Caco-2 (cell line): ENCODE measurements at regions not wholly inside any gene's neighbourhood (a gene's known extent, or its start where the extent isn't known, plus 50 kb on each side); places are given as distances from the start of the nearest gene placed in this dataset.

Source experiments
- BruUV-seq: library from RNA; stranded (reverse); fragments of 400-500 nt; replicated peaks from 2 replicates; lab custom pipeline; 2021; lab: Mats Ljungman, UMichigan
- CTCF ChIA-PET: fragments of 300-600 bp; sonication (Branson Sonifier 250); formaldehyde crosslinking; loops from one replicate; lab custom pipeline; 2022; ENCODE audit warnings: antibody characterized with exemption; lab: Charles Lee
- POLR2A ChIA-PET: fragments of 300-600 bp; sonication (Branson Sonifier 250); formaldehyde crosslinking; loops from one replicate; lab custom pipeline; 2022; ENCODE audit warnings: antibody characterized with exemption; lab: Charles Lee
- DNase-seq, 2 experiments: peaks; one replicate each; pipeline versions ENCODE4 v3.0.0 to v3.0.0-alpha.2; 2020 to 2022
- H3K27me3 ChIP-seq: replicated peaks from 2 replicates; pipeline ENCODE4 v1.6.0; 2011; ENCODE audit warnings: low read length; ENCODE audit not compliant: control insufficient read depth, insufficient read depth
- H3K36me3 ChIP-seq: 2 replicates; pipeline ENCODE4 v1.5.1; 2011; ENCODE audit warnings: low read length; ENCODE audit not compliant: control insufficient read depth, insufficient read depth
- H3K4me1 ChIP-seq: fragments of 250-450 bp; sonication (Bioruptor Pico); 2 replicates; pipeline ENCODE4 v1.5.1; 2020; ENCODE audit warnings: mild to moderate bottlenecking
- H3K4me3 ChIP-seq: 2 replicates; pipeline ENCODE4 v1.5.1; 2011; ENCODE audit warnings: low read depth, mild to moderate bottlenecking, control low read depth, low read length
- H3K9me3 ChIP-seq: fragments of 250-450 bp; sonication (Bioruptor Pico); 2 replicates; pipeline ENCODE4 v1.5.1; 2020; ENCODE audit warnings: mild to moderate bottlenecking, moderate library complexity
- H3K27ac Mint-ChIP-seq: one replicate; pipeline ENCODE4 v1.8.0; 2022; ENCODE audit warnings: mixed read lengths; ENCODE audit not compliant: unreplicated experiment
- H3K27me3 Mint-ChIP-seq: one replicate; pipeline ENCODE4 v1.8.0; 2022; ENCODE audit warnings: mixed read lengths; ENCODE audit not compliant: insufficient read depth, unreplicated experiment
- H3K36me3 Mint-ChIP-seq: one replicate; pipeline ENCODE4 v1.8.0; 2022; ENCODE audit warnings: mild to moderate bottlenecking, mixed read lengths; ENCODE audit not compliant: insufficient read depth, unreplicated experiment
- H3K4me1 Mint-ChIP-seq: one replicate; pipeline ENCODE4 v1.8.0; 2022; ENCODE audit warnings: low read depth, mixed read lengths; ENCODE audit not compliant: unreplicated experiment
- H3K4me3 Mint-ChIP-seq: one replicate; pipeline ENCODE4 v1.8.0; 2022; ENCODE audit warnings: mild to moderate bottlenecking, moderate library complexity, mixed read lengths; ENCODE audit not compliant: unreplicated experiment
- H3K9me3 Mint-ChIP-seq: one replicate; pipeline ENCODE4 v1.8.0; 2022; ENCODE audit warnings: mixed read lengths; ENCODE audit not compliant: unreplicated experiment
- intact Hi-C: fragments of 100-400 bp; cut with micrococcal nuclease; formaldehyde crosslinking; loops from one replicate; pipeline ENCODE4 v1.10.0; 2022; ENCODE audit not compliant: unreplicated experiment
- TF ChIP-seq, protein P1 (sequence below), 2 experiments: fragments of 200-600 bp in 1 of 2; IDR thresholded peaks; 1 replicate in 1 of 2; 2 replicates in 1 of 2; pipeline versions ENCODE4 v1.5.1 to v1.8.0; 2011 to 2022; ENCODE audit warnings: antibody characterized with exemption in 1 of 2, control low read depth in 1 of 2, inconsistent platforms in 1 of 2, low read depth in 1 of 2, low read length in 1 of 2, mild to moderate bottlenecking in 1 of 2, moderate library complexity in 1 of 2; ENCODE audit not compliant: insufficient read depth in 1 of 2, severe bottlenecking in 1 of 2, unreplicated experiment in 1 of 2

DNA sequence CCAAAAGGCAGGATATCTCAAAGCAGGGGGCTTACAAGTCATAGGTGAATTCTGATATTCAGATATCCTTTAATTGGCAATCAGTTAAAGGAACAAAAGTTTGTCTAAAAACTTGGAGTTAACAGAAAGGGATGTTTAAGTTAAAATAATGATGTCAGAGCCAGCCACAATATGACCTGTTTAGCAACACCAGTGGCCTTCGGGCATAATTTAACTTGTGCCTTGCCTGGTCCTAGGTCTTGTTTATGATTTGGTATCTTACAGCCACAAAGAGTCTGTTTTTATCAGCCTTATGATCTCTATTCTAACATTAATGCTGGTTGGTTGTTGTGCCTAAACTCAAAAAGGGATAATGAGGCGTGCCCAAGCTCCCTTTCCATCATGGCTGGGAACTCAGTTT, 252.9 kb downstream of the RNF152 start:
- H3K36me3 Mint-ChIP-seq = no peaks in the 10 kb centered on the region
- H3K27ac Mint-ChIP-seq = no peak overlapping the region
- peaks cover 7% of the 10 kb centered on the region for H3K4me1 Mint-ChIP-seq
- H3K27me3 Mint-ChIP-seq = no peaks in the 10 kb centered on the region
- no TSS peak for BruUV-seq
- ChIA-PET CTCF (no interaction called here), POLR2A (no interaction called here)
- intact Hi-C loops = no loop called here
- Histone ChIP-seq H3K9me3 (no peaks in the 10 kb centered on the region), H3K27me3 (no peaks in the 10 kb centered on the region), H3K36me3 (no peaks in the 10 kb centered on the region), H3K4me1 (no peaks in the 10 kb centered on the region; the same call in 1 of the 2 replicates), H3K4me3 (no peak overlapping the region)
- no peak overlapping the region for H3K4me3 Mint-ChIP-seq
- TF ChIP-seq, protein P1, sequence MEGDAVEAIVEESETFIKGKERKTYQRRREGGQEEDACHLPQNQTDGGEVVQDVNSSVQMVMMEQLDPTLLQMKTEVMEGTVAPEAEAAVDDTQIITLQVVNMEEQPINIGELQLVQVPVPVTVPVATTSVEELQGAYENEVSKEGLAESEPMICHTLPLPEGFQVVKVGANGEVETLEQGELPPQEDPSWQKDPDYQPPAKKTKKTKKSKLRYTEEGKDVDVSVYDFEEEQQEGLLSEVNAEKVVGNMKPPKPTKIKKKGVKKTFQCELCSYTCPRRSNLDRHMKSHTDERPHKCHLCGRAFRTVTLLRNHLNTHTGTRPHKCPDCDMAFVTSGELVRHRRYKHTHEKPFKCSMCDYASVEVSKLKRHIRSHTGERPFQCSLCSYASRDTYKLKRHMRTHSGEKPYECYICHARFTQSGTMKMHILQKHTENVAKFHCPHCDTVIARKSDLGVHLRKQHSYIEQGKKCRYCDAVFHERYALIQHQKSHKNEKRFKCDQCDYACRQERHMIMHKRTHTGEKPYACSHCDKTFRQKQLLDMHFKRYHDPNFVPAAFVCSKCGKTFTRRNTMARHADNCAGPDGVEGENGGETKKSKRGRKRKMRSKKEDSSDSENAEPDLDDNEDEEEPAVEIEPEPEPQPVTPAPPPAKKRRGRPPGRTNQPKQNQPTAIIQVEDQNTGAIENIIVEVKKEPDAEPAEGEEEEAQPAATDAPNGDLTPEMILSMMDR (IDR thresholded peaks at IDR 0.05; ENCODE audit: insufficient read depth in 1 of 2, low read depth in 1 of 2, low read length in 1 of 2, severe bottlenecking in 1 of 2, unreplicated experiment in 1 of 2) = no peak
- DNase-seq = no peak
- no peaks in the 10 kb centered on the region for H3K9me3 Mint-ChIP-seq

DNA sequence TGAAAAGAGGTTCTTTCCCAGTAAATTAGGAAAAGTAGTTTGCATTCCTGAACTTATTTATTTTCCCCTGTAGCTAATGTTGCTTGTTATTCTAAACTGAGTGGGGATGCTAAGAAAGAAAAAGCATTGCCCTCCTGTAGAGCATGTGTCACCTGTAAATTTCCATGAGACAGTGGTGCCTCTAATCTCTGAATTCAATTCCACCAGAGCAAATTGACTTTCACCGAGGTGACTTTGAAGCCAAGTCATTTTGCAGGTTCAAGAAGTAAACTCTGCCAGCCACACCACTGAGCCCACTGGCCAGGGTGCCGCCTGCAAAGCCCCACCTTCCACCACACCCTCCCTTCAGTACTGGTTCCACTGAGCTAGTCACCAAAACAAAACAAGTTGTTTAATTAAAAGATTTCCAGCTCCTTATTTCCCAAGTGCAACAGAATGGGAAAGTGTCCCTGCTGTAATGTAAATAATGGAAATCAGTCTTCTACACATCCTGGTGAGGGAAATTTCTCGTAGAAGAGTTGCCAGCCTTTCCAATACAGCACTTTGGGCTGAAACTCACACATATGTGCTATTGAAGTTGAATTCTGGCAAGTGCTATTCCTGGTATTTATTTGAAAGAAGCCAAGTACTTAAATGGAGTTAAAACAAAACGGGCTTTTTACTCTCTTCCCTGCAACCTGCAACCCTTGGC, 254.8 kb downstream of the RNF152 start:
- BruUV-seq = no TSS peak
- H3K4me3 Mint-ChIP-seq = no peak overlapping the region
- no peak overlapping the region for H3K27ac Mint-ChIP-seq
- H3K9me3 Mint-ChIP-seq = no peaks in the 10 kb centered on the region
- no peaks in the 10 kb centered on the region for H3K27me3 ChIP-seq
- H3K4me1 ChIP-seq = no peaks in the 10 kb centered on the region; the same call in 1 of the 2 replicates
- H3K4me3 ChIP-seq = no peak overlapping the region
- ChIA-PET POLR2A (no interaction called here), CTCF (no interaction called here)
- no peaks in the 10 kb centered on the region for H3K36me3 Mint-ChIP-seq
- no peaks in the 10 kb centered on the region for H3K36me3 ChIP-seq
- DNase-seq = no peak
- intact Hi-C loops = no loop called here
- H3K9me3 ChIP-seq = no peaks in the 10 kb centered on the region
- H3K27me3 Mint-ChIP-seq = no peaks in the 10 kb centered on the region
- TF ChIP-seq, protein P1 (IDR thresholded peaks at IDR 0.05; ENCODE audit: insufficient read depth in 1 of 2, low read depth in 1 of 2, low read length in 1 of 2, severe bottlenecking in 1 of 2, unreplicated experiment in 1 of 2) = no peak
- H3K4me1 Mint-ChIP-seq = peaks cover 7% of the 10 kb centered on the region

DNA sequence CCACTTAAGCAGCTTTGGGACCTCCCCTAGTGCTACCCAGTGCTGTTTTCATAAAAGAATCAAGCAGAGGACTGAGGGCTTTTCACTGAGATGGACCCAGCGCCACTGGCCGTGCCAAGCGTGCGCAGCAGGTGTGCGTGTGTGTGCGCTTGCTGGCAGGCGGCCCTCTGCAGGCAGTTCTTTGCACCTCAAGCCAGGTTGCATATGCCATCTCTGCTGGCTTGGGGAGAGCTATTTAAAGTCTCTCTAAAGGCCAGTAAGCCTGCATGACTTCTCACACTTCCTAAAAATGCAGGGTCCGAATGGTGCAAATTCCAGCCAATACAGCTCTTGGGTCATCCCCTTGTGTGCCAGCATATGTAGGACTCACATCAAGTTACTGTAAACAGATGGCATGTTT, 255.5 kb downstream of the RNF152 start:
- H3K27ac Mint-ChIP-seq = no peak overlapping the region
- no peak for DNase-seq
- intact Hi-C loops = no loop called here
- POLR2A ChIA-PET = no interaction called here
- CTCF ChIA-PET = no interaction called here
- H3K4me3 ChIP-seq = no peak overlapping the region
- H3K36me3 Mint-ChIP-seq = no peaks in the 10 kb centered on the region
- no peak overlapping the region for H3K4me3 Mint-ChIP-seq
- TF ChIP-seq, protein P1 (IDR thresholded peaks at IDR 0.05; ENCODE audit: insufficient read depth in 1 of 2, low read depth in 1 of 2, low read length in 1 of 2, severe bottlenecking in 1 of 2, unreplicated experiment in 1 of 2) = no peak
- H3K4me1 ChIP-seq = no peaks in the 10 kb centered on the region; the same call in 1 of the 2 replicates
- peaks cover 7% of the 10 kb centered on the region for H3K4me1 Mint-ChIP-seq
- BruUV-seq = no TSS peak
- H3K27me3 ChIP-seq = no peaks in the 10 kb centered on the region
- H3K27me3 Mint-ChIP-seq = no peaks in the 10 kb centered on the region
- no peaks in the 10 kb centered on the region for H3K9me3 Mint-ChIP-seq
- H3K36me3 ChIP-seq = no peaks in the 10 kb centered on the region
- H3K9me3 ChIP-seq = no peaks in the 10 kb centered on the region
